ENCODE measurements at regions not wholly inside any gene's neighbourhood (a gene's known extent, or its start where the extent isn't known, plus 50 kb on each side); places are given as distances from the start of the nearest gene placed in this dataset.

DNA sequence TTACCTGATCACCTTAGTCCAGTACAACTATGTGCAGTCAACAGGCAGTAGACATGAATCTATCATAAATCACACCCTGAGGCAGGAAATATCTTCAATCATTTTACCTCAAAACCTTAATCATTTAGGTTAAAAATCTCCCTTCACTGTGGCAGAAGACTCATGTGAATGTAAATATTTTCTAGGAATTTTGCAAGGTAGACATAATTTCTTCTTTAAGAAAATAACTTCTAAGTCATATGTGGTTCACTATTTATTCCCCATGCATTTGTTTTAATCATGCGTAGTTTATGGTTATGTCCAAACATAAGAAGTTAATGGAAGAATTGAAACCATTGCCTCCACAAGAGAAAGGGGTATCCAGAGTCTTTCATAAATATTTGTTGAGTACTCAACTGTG is 97.0 kb downstream of the HMHB1 start:
- no peak for TF ChIP-seq CTCF (IDR thresholded peaks at IDR 0.05; ENCODE audit: low read depth, low read length)
- no peak for TF ChIP-seq EZH2phosphoT487 (IDR thresholded peaks at IDR 0.05; ENCODE audit: low read depth)
